ENCODE measurements at regions not wholly inside any gene's neighbourhood (a gene's known extent, or its start where the extent isn't known, plus 50 kb on each side); places are given as distances from the start of the nearest gene placed in this dataset.

DNA sequence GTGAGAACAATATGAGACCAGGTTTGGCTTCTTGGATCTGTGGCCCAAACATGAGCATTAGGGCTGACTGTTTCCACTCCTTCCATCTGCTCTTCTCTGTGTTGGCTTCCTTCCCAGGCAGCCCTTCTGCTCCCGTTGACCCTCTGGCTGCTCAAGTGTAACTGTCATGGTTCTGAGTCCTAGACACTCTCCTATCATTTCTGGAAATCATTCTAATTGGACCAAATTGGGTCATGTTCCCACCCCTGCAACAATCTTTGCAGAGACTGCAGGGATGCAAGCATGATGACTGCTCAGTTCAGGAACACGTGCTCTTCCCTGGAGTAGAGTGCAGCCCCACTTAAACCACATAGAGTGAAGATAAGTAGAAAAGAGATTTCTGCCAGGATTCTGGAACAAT, 741.4 kb downstream of the TAF11L14 start:
- no peaks in the 10 kb centered on the region for H3K9me3 ChIP-seq (replicated peaks)
- intact Hi-C loops (cut with micrococcal nuclease) = no loop called here
- no peak overlapping the region for H3K4me3 ChIP-seq
- no peak for DNase-seq
- no peaks in the 10 kb centered on the region for H3K27me3 ChIP-seq (ENCODE audit: low read depth)
- no peaks in the 10 kb centered on the region for H3K4me1 ChIP-seq
- TF ChIP-seq, protein P1, sequence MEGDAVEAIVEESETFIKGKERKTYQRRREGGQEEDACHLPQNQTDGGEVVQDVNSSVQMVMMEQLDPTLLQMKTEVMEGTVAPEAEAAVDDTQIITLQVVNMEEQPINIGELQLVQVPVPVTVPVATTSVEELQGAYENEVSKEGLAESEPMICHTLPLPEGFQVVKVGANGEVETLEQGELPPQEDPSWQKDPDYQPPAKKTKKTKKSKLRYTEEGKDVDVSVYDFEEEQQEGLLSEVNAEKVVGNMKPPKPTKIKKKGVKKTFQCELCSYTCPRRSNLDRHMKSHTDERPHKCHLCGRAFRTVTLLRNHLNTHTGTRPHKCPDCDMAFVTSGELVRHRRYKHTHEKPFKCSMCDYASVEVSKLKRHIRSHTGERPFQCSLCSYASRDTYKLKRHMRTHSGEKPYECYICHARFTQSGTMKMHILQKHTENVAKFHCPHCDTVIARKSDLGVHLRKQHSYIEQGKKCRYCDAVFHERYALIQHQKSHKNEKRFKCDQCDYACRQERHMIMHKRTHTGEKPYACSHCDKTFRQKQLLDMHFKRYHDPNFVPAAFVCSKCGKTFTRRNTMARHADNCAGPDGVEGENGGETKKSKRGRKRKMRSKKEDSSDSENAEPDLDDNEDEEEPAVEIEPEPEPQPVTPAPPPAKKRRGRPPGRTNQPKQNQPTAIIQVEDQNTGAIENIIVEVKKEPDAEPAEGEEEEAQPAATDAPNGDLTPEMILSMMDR (IDR thresholded peaks at IDR 0.05; ENCODE audit: borderline replicate concordance) = no peak
- H3K27ac ChIP-seq (replicated peaks) = no peak overlapping the region
- no peaks in the 10 kb centered on the region for H3K36me3 ChIP-seq

DNA sequence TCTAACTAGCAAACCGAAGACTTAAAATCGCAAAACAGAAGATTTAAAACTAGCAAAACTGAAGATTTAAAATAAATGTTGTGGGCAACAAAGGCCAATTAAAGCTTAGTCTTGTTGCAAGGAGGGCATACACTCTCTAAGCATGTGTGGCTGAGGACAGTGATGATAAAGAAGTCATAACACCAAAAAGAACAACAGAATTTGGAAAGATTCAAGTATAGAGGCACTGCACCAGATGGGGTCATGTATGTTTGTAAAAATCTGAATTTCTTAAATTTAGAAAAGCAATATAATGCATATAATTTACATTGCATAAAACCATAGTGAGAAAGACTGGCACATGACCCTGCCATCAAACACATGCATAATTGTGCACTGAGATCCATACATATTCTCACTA, 743.8 kb downstream of the TAF11L14 start:
- Histone ChIP-seq H3K4me1 (no peaks in the 10 kb centered on the region), H3K36me3 (no peaks in the 10 kb centered on the region), H3K4me3 (no peak overlapping the region), H3K9me3 (replicated peaks) (no peaks in the 10 kb centered on the region), H3K27ac (replicated peaks) (no peak overlapping the region), H3K27me3 (ENCODE audit: low read depth) (no peaks in the 10 kb centered on the region)
- intact Hi-C loops (cut with micrococcal nuclease) = no loop called here
- TF ChIP-seq, protein P1 (IDR thresholded peaks at IDR 0.05; ENCODE audit: borderline replicate concordance) = no peak
- no peak for DNase-seq

DNA sequence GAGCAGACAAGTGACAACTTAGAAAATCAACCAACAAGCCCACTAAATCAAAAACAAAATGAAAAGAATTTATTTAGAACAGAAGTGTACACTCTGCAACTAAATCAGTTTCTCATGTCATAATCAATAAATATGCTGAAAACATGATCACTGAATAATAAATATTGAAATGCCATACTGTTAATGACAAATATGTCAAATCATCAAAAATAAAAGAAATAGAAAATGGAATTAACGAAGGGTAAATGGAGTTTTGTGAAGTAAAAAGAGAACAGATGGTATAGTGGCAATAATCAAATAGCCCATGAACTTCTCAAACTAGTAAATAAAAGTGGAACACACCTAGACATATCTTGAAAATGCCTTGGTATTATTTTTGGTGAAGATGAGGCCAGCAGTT, 744.9 kb downstream of the TAF11L14 start:
- Histone ChIP-seq H3K9me3 (replicated peaks) (no peaks in the 10 kb centered on the region), H3K4me3 (no peak overlapping the region), H3K36me3 (no peaks in the 10 kb centered on the region), H3K27ac (replicated peaks) (no peak overlapping the region), H3K4me1 (no peaks in the 10 kb centered on the region), H3K27me3 (ENCODE audit: low read depth) (no peaks in the 10 kb centered on the region)
- intact Hi-C loops (cut with micrococcal nuclease) = no loop called here
- DNase-seq = no peak
- TF ChIP-seq, protein P1 (IDR thresholded peaks at IDR 0.05; ENCODE audit: borderline replicate concordance) = no peak

DNA sequence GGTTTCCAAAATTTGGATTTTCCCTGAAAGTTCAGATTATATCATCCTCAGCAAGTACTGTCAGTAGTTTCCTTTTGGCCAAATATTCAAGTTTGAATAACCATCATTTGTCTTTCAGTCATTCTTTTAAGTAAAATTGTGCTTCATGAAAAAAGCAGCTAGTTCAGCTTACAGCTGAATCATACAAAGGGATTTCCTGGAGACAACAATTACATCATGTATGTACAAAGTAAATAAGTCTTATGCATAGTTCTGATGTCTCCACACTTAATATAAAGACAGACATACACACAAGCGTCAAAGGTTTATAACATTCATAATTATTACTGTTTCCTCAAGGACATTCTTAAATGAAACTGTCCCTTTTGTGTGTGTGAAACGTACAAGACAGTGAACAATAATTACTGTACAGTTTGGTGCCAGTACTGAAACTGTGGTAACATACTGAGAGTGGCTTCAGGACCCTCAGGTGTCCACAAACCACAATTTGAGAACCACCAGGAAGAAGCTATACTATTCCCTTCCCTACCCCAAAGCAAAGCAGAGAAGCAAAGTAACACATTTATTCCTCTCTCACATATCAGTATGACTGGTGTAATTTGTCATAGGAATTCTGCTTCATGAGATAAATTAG, 746.6 kb downstream of the TAF11L14 start:
- no peak for DNase-seq
- H3K27ac ChIP-seq (replicated peaks) = no peak overlapping the region
- H3K27me3 ChIP-seq (ENCODE audit: low read depth) = no peaks in the 10 kb centered on the region
- no peaks in the 10 kb centered on the region for H3K9me3 ChIP-seq (replicated peaks)
- intact Hi-C loops (cut with micrococcal nuclease) = no loop called here
- TF ChIP-seq, protein P1 (IDR thresholded peaks at IDR 0.05; ENCODE audit: borderline replicate concordance) = no peak
- H3K4me3 ChIP-seq = no peak overlapping the region
- H3K36me3 ChIP-seq = no peaks in the 10 kb centered on the region
- no peaks in the 10 kb centered on the region for H3K4me1 ChIP-seq

DNA sequence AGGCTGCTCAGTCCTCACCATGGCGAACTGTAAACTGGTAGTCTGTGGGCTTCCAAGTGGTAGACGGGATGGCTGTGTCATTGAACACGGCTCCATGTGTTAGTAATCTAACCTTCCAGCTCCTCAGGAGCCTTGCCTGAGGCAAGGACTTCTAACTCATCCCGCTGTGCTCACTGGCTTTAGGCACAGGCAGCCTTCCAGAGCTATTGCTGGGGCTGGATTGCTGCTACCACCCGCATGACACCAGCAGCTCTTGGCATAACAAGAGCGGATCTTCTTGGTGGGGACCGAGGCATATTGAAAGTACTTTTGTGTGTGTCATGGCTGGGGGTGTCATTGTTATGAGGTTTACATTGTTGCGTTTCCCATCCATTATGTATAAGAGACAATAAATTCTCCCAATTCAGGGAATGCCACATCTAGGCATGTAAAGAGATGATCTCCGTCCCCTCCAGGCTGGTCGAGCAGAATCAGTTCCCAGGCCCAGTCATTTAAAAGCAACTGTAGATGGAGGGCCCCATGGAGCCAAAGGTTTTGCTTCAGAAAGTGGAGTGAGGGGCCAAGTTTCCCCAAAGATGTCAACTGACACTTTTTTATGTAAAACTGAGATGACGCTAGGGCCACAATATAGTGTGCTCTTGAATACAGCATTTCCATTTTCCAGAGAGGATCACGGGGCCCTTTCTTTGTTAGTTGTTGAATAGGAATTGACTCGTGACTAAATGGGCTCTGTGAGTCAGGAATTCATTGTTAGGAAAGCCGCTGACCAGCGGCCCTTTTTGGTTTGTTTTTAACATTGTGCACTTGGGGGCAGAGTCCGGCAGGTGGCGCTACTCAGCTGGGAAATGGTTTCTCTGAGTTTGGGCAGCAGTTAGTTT, 759.5 kb downstream of the TAF11L14 start:
- Histone ChIP-seq H3K9me3 (replicated peaks) (no peaks in the 10 kb centered on the region), H3K27ac (replicated peaks) (no peak overlapping the region), H3K36me3 (no peaks in the 10 kb centered on the region), H3K4me1 (no peaks in the 10 kb centered on the region), H3K27me3 (ENCODE audit: low read depth) (peaks cover 20% of the 10 kb centered on the region), H3K4me3 (no peak overlapping the region)
- no peak for DNase-seq
- intact Hi-C loops (cut with micrococcal nuclease) = no loop called here
- TF ChIP-seq, protein P1 (IDR thresholded peaks at IDR 0.05; ENCODE audit: borderline replicate concordance) = peak; percentile 62

Measured in left ventricle myocardium inferior (tissue), 1 donor.